SK-N-MC (cell line): ENCODE measurements at regions not wholly inside any gene's neighbourhood (a gene's known extent, or its start where the extent isn't known, plus 50 kb on each side); places are given as distances from the start of the nearest gene placed in this dataset.

Experiments
- EZH2 ChIP-seq: fragments of 200-600 bp; sonication (generic); IDR thresholded peaks from one replicate; pipeline ENCODE4 v1.6.1; 2017; ENCODE audit warnings: antibody characterized with exemption
- POLR2AphosphoS5 ChIP-seq: IDR thresholded peaks from 2 replicates; pipeline ENCODE4 v1.6.1; 2012; ENCODE audit warnings: mild to moderate bottlenecking, low read depth, low read length, borderline replicate concordance

DNA sequence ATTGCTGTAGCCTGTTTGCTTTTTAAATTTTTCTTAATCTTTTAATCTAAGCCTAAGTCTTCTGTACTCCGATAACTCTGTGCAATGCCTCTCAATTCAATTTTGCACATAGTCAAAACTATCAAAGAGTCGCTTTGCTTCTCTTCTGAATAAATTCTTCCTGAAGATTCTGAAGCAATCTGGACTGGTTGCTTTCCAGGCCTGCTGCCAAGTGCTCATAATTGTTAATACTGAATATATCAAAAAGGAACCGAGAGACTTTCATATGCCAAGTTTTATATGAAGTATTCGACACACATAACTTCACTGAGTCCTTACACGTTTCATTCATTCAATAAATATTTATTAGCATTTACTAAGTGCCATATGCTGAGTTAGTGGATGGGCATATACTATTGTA lies 91.3 kb downstream of the EDNRB start:
- TF ChIP-seq EZH2 (no peak), POLR2AphosphoS5 (no peak)
